ENCODE measurements at regions not wholly inside any gene's neighbourhood (a gene's known extent, or its start where the extent isn't known, plus 50 kb on each side); places are given as distances from the start of the nearest gene placed in this dataset.

GRCh38 chr3:103060242-103060641, 625.4 kb downstream of the ZPLD1 start:
- DNase-seq, result no peak
- in situ Hi-C loops (cut with HindIII; ENCODE audit: low pct_ligation_motif_present, low pct_unique_long_range_greater_than_20kb, low sequenced_read_pairs), result no loop called here

GRCh38 chr3:103067963-103068362, 633.1 kb downstream of the ZPLD1 start:
- in situ Hi-C loops (cut with HindIII; ENCODE audit: low pct_ligation_motif_present, low pct_unique_long_range_greater_than_20kb, low sequenced_read_pairs), result no loop called here
- no peak for DNase-seq

GRCh38 chr3:103075282-103075681, 640.5 kb downstream of the ZPLD1 start:
- in situ Hi-C loops (cut with HindIII; ENCODE audit: low pct_ligation_motif_present, low pct_unique_long_range_greater_than_20kb, low sequenced_read_pairs), result no loop called here
- no peak for DNase-seq

- in situ Hi-C loops (cut with HindIII; ENCODE audit: low pct_ligation_motif_present, low pct_unique_long_range_greater_than_20kb, low sequenced_read_pairs), result no loop called here
- DNase-seq, result no peak
Observed at GRCh38 chr3:103077910-103078309, 643.1 kb downstream of the ZPLD1 start.

GRCh38 chr3:103082501-103082900, 647.7 kb downstream of the ZPLD1 start:
- in situ Hi-C loops (cut with HindIII; ENCODE audit: low pct_ligation_motif_present, low pct_unique_long_range_greater_than_20kb, low sequenced_read_pairs), result no loop called here
- no peak for DNase-seq

- no peak for DNase-seq
Observed at GRCh38 chr3:103083848-103084631, 649.2 kb downstream of the ZPLD1 start.

GRCh38 chr3:103085465-103085864, 650.6 kb downstream of the ZPLD1 start:
- in situ Hi-C loops (cut with HindIII; ENCODE audit: low pct_ligation_motif_present, low pct_unique_long_range_greater_than_20kb, low sequenced_read_pairs), result no loop called here
- DNase-seq, result peak; percentile 92

More at GRCh38 chr3:103083848-103084631, 649.2 kb downstream of the ZPLD1 start:
- in situ Hi-C loops (cut with HindIII; ENCODE audit: low pct_ligation_motif_present, low pct_unique_long_range_greater_than_20kb, low sequenced_read_pairs), result no loop called here

GRCh38 chr3:103089758-103090157, 654.9 kb downstream of the ZPLD1 start:
- no peak for DNase-seq
- in situ Hi-C loops (cut with HindIII; ENCODE audit: low pct_ligation_motif_present, low pct_unique_long_range_greater_than_20kb, low sequenced_read_pairs), result no loop called here

GRCh38 chr3:103105206-103105605, 670.4 kb downstream of the ZPLD1 start:
- in situ Hi-C loops (cut with HindIII; ENCODE audit: low pct_ligation_motif_present, low pct_unique_long_range_greater_than_20kb, low sequenced_read_pairs), result no loop called here
- no peak for DNase-seq

GRCh38 chr3:103112273-103112672, 677.5 kb downstream of the ZPLD1 start:
- in situ Hi-C loops (cut with HindIII; ENCODE audit: low pct_ligation_motif_present, low pct_unique_long_range_greater_than_20kb, low sequenced_read_pairs), result no loop called here
- no peak for DNase-seq

- in situ Hi-C loops (cut with HindIII; ENCODE audit: low pct_ligation_motif_present, low pct_unique_long_range_greater_than_20kb, low sequenced_read_pairs), result no loop called here
- DNase-seq, result peak; percentile 9
Observed at GRCh38 chr3:103126115-103126514, 691.3 kb downstream of the ZPLD1 start.

GRCh38 chr3:103127098-103127630, 692.3 kb downstream of the ZPLD1 start:
- DNase-seq, result no peak
- in situ Hi-C loops (cut with HindIII; ENCODE audit: low pct_ligation_motif_present, low pct_unique_long_range_greater_than_20kb, low sequenced_read_pairs), result no loop called here

GRCh38 chr3:103127737-103128136, 692.9 kb downstream of the ZPLD1 start:
- in situ Hi-C loops (cut with HindIII; ENCODE audit: low pct_ligation_motif_present, low pct_unique_long_range_greater_than_20kb, low sequenced_read_pairs), result no loop called here
- DNase-seq, result no peak

GRCh38 chr3:103134023-103134724, 699.4 kb downstream of the ZPLD1 start:
- DNase-seq, result no peak

GRCh38 chr3:103136621-103137020, 701.8 kb downstream of the ZPLD1 start:
- no peak for DNase-seq
- in situ Hi-C loops (cut with HindIII; ENCODE audit: low pct_ligation_motif_present, low pct_unique_long_range_greater_than_20kb, low sequenced_read_pairs), result no loop called here

More at GRCh38 chr3:103134023-103134724, 699.4 kb downstream of the ZPLD1 start:
- in situ Hi-C loops (cut with HindIII; ENCODE audit: low pct_ligation_motif_present, low pct_unique_long_range_greater_than_20kb, low sequenced_read_pairs), result no loop called here

- in situ Hi-C loops (cut with HindIII; ENCODE audit: low pct_ligation_motif_present, low pct_unique_long_range_greater_than_20kb, low sequenced_read_pairs), result no loop called here
- no peak for DNase-seq
Observed at GRCh38 chr3:103137830-103138229, 703.0 kb downstream of the ZPLD1 start.

GRCh38 chr3:103158183-103158582, 723.4 kb downstream of the ZPLD1 start:
- in situ Hi-C loops (cut with HindIII; ENCODE audit: low pct_ligation_motif_present, low pct_unique_long_range_greater_than_20kb, low sequenced_read_pairs), result no loop called here
- no peak for DNase-seq

GRCh38 chr3:103166890-103167289, 732.1 kb downstream of the ZPLD1 start:
- in situ Hi-C loops (cut with HindIII; ENCODE audit: low pct_ligation_motif_present, low pct_unique_long_range_greater_than_20kb, low sequenced_read_pairs), result no loop called here
- no peak for DNase-seq

- in situ Hi-C loops (cut with HindIII; ENCODE audit: low pct_ligation_motif_present, low pct_unique_long_range_greater_than_20kb, low sequenced_read_pairs), result no loop called here
- DNase-seq, result no peak
Observed at GRCh38 chr3:103167850-103168249, 733.0 kb downstream of the ZPLD1 start.

GRCh38 chr3:103169289-103169688, 734.5 kb downstream of the ZPLD1 start:
- no peak for DNase-seq
- in situ Hi-C loops (cut with HindIII; ENCODE audit: low pct_ligation_motif_present, low pct_unique_long_range_greater_than_20kb, low sequenced_read_pairs), result no loop called here
